ENCODE measurements at regions not wholly inside any gene's neighbourhood (a gene's known extent, or its start where the extent isn't known, plus 50 kb on each side); places are given as distances from the start of the nearest gene placed in this dataset.
"Not testable (repeated sequence)": the region's sequence is repeated elsewhere in the genome, so short reads cannot be mapped to it uniquely, and the experiment has no call there.

DNA sequence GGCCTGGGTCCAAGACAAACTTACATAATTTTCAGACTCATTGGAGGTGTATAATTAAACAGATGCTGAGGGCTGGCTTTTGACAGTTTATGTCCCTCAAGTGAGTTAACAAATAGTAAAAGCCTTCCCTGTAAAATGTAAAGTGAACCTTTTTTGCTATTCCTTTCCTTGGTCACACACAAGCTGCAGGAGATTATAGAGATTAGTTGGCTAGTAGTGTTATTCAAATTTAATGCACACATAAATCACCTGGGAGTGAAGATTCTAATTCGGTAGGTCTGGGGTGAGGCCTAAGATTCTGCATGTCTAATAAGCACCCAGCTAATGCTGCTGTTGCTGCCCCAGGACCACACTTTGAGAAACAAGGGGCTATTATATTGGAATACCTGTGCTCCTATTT is 206.2 kb upstream of the SSTR1 start:
- DNase-seq: no peak

DNA sequence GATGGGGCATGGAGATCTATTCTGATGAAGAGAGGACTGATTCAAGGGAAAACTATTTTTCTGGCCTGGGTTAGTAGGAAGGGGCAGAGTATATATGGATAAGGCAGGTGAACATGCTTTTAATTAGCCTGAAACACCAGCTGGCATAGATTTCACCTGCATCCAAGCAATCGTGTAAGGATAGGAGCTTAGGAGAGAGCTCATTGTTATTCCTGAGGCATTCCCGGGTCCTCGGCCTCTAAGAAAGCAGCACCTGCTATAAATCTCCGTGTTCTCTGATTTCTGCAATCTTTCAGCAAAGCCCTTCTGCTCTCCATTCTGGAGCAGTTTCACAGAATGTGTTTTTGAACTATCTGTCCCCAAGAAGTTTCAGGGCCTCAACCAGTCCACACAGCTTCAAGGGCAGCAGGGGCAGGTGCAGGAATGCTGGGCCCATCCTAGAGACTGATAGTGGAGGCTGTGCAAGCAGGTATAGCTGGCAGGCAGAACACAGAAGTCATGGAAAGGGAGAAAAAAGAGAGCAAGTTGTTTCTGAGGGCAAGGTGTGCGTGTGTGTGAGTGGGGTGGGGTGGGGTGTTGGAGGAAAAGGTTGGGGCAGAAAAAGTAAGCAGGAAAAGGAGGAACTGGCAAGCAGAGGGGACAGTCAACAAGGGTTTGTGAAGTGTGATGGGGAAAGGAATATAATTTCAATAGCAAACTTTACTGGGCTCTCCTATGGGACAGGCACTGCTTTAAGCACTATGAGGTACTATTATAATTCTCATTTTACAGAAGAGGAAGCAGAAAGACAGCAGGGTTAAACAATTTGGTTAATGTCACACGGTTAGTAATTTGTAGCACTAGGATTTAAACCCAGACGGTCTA is 203.7 kb upstream of the SSTR1 start:
- no peak for DNase-seq

GRCh38 chr14:38004610-38004879 is 203.2 kb upstream of the SSTR1 start:
- no peak for DNase-seq

DNA sequence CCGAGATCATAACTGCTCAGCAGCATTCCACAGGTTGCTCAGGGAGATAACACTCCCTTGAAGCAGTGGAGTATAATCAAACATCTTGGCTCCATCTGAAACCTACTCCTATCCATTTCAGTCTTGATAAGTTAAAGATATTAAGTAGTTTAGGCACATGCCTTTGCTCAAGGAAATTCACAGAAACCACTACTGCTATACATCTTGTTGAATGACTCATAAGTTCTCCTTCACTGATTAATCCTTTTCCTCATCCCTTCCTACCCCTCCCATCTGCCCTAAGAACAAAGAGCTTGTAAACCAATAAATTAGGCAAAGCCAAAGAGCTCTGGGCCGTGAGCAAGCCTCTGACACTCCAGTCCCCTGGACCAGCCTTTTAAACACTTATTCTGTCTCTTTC is 196.5 kb upstream of the SSTR1 start:
- not testable (repeated sequence) for DNase-seq

GRCh38 chr14:38012056-38012455 is 195.6 kb upstream of the SSTR1 start:
- DNase-seq: no peak

GRCh38 chr14:38016497-38016896 is 191.2 kb upstream of the SSTR1 start:
- DNase-seq: no peak

GRCh38 chr14:38021861-38022260 is 185.8 kb upstream of the SSTR1 start:
- no peak for DNase-seq

DNA sequence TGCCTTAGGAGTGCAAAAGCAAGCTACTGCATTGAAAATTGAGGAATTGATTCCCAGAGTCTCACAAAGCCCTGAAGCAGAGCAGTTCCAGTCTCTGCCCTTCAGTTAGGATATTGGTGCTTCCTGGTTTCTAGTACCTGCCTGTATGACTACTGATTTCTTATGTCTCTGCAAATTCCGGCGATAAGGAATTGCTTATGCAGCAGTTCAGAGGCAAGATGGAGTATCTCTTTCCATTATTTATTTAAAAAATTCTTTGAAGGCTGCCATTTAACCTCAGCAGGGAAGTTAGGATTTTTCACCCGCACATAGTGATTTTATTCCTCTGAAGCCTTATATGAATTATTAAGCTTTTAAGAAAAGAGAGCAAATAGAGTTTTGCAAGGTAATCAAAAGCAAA is 184.9 kb upstream of the SSTR1 start:
- no peak for DNase-seq

DNA sequence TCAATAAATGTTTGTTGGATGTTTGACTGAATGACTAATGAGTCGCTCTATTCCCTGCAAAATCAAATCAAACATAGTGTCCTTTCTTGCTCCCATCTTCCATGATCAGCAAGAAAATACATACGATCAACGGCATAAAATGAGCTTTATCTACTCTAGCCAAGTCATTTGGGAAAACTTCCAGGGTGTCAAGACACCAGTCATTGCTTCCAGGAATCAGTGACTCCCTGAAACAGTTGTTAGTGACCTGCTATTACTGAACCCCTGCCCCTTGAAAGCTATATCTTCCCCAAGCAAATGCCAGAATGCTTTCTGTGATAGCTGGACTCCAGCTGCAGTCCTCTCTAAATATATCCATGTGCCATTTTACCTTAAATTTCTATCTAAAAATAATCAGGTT is 169.5 kb upstream of the SSTR1 start:
- no peak for DNase-seq

- DNase-seq: no peak
Observed at GRCh38 chr14:38038986-38039385, 168.7 kb upstream of the SSTR1 start.

DNA sequence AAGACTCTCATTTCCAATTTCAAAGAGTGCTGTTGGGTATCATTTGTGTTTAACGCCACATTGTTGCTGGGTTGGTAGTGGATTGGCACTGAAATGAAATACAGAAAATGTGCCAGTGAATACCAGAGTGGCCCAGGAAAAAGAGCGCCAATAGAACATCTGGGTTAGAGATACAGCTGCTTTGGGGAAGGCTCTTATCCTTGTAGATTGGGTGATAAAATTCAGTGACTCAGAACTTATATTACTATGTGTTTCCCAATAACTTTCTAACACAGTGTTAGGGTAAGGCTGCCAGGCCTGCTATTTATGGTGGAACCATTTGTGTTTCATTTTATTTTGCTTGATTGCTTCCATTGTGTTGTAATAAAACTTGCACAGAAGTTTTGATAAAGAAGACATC is 168.2 kb upstream of the SSTR1 start:
- no peak for DNase-seq

DNA sequence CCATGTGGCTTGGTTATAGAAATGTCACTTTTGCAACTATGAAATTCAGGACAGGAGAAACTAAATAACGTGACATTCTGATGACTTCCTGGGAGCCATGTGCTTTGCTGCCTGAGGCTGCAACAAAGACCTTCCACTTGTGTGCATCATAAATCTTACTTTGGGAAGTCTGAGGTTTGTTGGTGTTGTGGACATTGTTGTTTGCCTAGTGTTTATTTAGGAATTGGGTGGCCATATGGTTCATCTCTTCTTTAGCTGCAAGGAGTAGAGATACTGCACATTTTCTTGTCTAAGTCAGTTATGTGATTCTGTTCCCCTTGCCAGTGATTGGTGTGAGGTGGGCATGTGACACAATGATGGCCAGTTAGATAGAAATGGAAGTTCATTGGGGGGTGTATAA is 167.3 kb upstream of the SSTR1 start:
- no peak for DNase-seq

GRCh38 chr14:38042322-38042721 is 165.4 kb upstream of the SSTR1 start:
- no peak for DNase-seq

- no peak for DNase-seq
Observed at GRCh38 chr14:38044710-38045109, 163.0 kb upstream of the SSTR1 start.

DNA sequence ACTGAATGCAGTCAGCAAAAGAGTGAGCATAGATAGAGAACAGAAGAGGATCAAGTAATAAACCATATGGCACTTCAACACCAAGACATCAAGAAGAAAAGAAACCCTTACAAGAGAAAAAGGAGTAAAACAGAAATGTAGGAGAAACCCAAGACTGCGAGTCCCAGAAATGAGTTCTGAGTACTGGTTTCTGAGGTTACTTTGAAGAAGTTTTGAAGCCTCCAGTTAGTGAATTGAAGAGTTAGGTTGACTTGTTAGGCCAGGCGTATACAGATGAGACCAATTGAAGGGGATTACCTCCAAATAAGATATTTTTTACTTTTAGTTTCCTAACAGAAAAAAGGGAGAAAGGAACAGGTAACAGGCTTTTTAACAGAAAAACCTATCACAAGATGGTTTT is 162.2 kb upstream of the SSTR1 start:
- DNase-seq: no peak

GRCh38 chr14:38046160-38046559 is 161.5 kb upstream of the SSTR1 start:
- no peak for DNase-seq

GRCh38 chr14:38047195-38047902 is 160.4 kb upstream of the SSTR1 start:
- DNase-seq: no peak

DNA sequence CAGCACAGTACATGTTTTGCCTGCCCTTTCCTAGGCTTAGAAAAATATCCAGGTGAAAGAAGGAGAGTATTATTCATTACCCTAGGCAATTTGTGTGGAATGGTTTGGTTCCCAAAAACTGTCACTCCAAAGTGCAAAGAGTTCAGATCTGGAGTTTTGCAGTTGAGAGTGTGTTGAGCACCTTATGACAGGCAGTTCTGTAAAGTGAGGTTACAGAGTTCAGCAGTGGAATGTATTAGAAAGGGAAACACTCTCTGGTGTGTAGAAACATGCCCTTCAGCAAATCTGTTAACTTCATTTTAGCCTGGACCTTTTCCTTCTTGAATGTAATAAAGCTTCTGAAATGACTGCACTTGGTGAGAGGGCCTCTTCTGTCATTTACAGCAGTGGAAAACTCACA is 154.0 kb upstream of the SSTR1 start:
- no peak for DNase-seq

DNA sequence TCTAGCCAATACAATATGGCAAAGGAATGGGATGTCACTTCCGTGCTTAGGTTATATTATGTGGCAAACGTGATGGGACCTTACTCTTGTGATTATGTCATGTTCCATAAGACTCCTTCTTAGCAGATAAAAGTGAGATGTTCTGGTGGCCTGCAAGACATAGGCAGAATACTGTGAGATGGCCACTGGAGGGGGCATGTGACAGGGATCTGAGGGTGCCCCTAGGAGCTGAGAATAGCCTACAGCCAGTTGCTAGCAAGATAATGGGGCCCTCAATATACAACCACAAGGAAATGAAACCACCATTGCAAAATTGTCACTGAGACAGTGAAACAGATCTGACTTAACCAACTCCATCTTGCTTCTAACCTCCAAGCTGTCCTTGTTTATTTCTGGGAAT is 151.4 kb upstream of the SSTR1 start:
- peak; percentile 48 for DNase-seq

DNA sequence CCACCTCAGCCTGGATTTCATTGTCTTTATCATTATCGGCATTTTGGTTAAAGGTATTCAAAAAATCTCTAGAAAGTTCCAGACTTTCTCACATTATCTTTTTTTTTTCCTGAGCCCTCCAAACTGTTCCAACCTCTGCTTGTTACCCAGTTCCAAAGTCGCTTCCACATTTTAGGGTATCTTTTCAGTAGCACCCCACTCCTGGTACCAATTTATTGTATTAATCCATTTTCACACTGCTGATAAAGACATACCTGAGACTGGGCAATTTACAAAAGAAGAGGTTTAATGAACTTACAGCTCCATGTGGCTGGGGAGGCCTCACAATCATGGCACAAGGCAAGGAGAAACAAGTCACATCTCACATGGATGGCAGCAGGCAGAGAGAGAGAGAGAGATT is 145.5 kb upstream of the SSTR1 start:
- DNase-seq: not testable (repeated sequence)

DNA sequence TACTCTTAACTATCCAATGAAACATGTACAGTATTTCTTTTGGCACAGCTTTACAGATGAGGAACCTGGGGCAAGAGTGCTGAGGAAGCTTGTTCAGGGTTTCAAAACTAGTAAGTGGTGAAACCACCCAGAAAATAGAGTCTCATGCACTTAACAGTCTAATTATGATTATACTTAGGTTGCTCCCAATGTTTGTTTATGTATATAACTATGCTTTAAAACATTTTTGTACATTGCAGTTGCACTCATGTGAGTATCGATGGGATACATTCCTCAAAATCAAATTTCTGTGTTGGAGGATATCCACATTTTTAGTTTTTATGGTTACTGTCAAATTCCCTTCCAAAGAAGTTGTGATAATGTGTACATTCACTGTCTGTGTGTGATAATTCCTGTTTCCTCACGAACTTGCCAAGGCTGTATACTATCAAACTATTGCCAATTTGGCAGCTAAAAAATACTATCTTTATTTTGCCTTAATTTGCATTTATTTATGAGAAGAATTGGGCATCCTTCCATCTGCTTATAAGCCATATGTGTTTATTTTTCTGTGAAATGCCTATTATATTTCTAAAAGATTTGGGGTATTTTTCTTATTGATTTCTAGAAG is 143.9 kb upstream of the SSTR1 start:
- no peak for DNase-seq

- DNase-seq: peak; percentile 92
Observed at GRCh38 chr14:38065106-38065762, 142.5 kb upstream of the SSTR1 start.

GRCh38 chr14:38070061-38070588 is 137.6 kb upstream of the SSTR1 start:
- DNase-seq: no peak

- peak; percentile 58 for DNase-seq
Observed at GRCh38 chr14:38073641-38074040, 134.1 kb upstream of the SSTR1 start.
